Stimulated activated CD4-positive, alpha-beta T cell treated with anti-CD3 and anti-CD28 coated beads, Interleukin-1b, Interleukin-23, amount 100 ng/mL, for 48 hours (primary cell): ENCODE measurements at regions not wholly inside any gene's neighbourhood (a gene's known extent, or its start where the extent isn't known, plus 50 kb on each side); places are given as distances from the start of the nearest gene placed in this dataset.
A peak's percentile ranks its signal among the peaks of the same experiment; 100 is the strongest.

Experiments used
- DNase-seq: peaks from one replicate; pipeline ENCODE4 v3.0.0-alpha.2; 2020

GRCh38 chr1:10914056-10914455 lies 98.4 kb upstream of the TARDBP start:
- DNase-seq, result no peak

DNA sequence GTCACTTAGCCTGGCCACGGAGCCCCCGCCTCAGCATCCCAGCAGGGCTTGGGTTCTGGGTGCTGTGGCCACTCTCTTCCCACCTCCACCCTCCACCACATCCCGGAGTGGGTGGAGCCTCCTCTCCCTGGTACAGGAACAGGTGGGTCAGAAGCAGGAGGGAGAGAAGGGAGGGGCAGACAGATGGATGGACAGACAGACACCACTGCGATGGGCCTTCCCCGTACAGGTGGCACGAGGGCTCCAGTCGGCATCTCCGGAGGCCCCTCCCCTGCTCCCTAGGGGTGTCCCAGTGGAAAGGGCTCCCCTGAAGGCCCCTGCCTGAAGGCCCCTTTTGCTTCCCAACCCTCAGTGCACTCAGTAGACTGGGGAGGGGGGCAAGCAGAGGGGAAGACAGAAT lies 96.9 kb upstream of the TARDBP start:
- no peak for DNase-seq

DNA sequence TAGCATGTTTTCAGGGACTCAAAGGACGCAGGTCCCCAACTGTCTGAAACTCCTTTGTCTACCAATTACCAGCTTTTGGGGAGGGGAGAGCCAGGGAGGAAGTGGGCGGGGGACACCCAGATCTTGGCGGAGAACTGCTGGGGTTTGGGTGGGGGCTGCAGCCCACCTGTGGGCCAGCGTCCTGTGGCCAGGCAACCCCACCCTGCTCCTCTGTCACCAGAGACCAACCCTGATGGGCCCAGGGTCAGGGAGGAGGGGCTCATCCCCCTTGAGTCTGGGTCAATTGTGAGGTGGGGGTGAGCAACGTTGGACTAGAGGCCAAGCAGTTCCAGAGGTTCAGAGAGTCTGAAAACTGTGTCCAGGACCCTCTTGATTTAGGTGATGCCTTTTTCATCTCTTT lies 96.1 kb upstream of the TARDBP start:
- no peak for DNase-seq

GRCh38 chr1:10916991-10917390 lies 95.5 kb upstream of the TARDBP start:
- no peak for DNase-seq

DNA sequence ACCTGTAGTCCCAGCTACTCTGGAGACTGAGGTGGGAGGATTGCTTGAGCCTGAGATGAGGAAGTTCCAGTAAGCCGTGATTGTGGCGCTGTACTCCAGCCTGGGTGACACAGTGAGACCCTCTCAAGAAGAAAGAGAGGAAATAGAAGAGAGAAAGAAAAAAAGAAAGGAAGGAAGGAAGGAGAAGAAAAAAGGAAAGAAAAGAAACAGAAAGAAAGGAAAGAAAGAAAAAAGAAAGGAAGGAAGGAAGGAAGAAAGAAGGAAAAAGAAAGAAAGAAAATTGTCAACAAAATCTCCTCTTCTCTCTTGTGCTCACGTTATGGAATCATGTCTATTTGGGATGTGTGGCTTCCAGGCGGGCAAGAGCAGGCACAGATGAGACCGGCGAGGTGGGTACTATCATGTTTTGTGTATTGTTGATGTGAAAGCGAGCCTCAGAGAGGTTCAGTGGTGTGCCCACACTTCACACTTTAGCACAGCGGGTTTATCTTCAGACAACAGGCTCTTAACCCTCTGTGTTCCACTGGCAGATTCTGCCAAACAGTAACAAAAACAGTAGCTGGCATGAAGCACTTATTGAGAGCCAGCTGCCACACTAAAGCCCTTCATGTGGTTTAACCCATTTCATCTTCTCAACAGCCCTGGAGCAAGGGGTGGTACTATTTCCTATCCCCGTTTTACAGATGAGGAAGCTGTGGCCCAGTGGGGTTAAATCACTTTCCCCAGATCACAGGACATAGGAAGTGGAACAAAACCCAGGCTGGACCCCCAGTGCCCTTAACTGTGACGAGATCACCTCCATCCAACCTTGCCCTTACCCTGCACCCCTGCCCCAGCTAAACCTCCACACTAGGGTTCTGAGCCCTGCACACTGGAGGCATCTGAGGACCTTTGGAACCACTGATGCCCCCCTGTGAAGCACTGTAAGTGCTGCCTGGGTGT lies 94.7 kb upstream of the TARDBP start:
- no peak for DNase-seq

DNA sequence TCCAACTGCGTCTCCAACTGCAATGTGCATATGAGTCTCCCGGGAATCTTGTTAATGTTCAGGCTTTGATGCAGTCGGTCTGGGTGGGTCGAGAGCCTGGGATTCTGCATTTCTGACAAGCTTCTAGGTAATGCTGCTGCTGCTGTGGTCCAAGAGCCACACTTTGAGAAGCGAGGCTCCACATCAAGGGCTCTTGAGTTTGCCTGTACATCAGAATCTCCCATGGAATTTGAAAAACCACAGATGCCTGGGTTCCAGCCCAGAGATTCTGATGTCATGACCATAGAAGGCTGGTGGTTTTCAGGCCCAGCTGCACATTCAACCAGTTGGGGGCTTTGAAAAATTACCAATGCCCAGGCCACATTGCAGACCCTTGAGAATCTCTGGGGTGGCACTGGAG lies 93.9 kb upstream of the TARDBP start:
- no peak for DNase-seq

DNA sequence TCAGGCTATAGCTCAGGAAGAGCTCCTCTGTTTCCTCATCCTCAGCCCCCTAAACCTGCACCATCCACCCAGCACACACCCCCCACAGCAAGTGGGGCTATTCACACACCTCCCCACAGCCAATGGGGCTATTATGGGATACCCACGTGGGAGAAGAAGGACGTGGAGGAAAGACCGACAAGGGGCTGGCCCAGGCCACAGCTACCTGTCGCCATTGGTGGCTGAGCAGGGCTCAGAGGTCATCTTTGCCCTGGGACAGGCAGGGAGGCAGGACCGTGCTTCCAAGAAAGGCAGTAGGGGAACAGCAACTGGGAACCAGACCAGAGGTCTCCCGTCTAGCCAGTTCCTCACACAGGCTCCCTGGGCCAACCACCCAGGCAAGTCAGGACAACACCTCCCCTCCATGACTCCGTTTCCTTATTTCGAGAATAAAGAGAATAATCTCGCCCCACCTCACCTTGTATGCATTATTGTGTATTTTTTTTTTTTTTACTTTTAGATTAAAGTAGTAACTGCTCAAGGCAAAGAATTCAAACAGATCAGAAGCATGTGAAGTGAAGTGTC lies 92.3 kb upstream of the TARDBP start:
- no peak for DNase-seq

DNA sequence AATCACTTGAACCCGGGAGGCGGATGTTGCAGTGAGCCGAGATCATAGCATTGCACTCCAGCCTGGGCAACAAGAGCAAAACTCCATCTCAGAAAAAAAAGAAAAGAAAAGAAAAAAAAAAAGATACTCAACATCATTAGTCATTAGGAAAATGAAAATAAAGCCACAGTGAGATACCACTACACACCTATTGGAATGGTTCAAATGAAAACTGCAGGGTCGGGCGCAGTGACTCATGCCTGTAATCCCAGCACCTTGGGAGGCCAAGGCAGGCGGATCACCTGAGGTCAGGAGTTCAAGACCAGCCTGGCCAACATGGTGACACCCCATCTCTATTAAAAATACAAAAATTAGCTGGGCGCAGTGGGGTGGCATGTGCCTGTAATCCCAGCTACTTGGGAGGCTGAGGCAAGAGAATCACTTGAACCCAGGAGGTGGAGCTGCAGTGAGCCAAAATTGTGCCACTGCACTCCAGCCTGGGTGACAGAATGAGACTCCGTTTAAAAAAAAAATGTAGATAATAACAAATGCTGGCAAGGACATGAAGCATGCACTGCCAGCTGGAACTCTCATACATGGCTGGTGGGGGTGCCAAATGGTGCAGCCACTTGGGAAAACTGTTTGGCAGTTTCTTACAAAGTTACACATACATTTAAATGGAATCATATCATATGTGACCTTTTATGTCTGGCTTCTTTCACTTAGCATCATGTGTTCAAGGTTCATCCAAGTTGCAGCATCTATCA lies 90.0 kb upstream of the TARDBP start:
- peak; percentile 67 for DNase-seq

DNA sequence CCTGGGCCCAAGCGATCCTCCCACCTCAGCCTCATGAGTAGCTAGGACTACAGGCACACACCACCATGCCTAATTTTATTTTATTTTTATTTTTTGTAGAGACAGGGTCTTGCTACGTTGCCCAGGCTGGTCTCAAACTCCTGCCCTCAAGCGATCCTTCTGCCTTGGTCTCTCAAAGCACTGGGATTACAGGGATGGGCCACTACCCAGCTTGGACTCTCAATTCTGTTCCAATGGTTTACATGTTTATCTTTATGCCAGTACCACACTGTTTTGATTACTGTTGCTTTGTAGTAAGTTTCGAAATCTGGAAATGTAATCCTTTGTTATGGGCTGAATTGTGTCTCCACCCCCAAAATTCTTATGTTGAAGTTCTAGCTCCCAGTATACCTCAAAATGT lies 88.4 kb upstream of the TARDBP start:
- no peak for DNase-seq

DNA sequence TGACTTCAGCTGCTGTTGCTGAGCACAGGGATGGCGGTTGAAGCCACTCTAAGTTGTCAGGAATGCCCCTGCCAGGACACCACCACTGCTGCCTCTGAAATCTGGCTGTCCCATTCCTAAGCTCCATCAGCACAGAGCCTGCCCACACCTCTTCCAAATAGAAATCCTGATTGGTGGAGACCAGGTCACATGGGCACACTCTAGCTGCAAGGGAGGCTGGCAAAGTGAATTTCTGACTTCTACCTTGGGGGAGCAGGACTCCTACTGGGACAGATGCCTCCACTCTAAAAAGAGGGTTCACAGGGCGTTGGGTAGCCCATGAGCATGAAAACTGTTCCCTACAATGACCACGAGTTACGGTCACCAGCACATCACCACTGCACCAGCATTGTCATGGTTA lies 83.8 kb upstream of the TARDBP start:
- no peak for DNase-seq

DNA sequence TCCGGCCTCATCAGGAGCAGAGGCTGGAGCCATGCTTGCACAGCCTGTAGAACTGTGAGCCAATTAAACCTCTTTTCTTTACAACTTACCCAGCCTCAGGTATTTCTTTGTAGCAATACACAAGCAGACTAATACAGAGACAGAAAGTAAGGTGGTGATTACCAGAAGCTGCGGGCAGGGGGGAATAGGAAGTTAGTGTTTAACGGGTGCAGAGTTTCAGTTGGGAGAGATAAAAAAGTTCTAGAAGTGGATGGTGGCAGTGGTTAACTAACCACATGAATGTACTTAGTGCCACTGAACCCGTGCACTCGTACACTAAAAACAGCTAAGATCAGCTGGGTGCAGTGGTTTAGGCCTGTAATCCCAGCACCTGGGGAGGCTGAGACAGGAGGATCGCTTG lies 80.4 kb upstream of the TARDBP start:
- peak; percentile 56 for DNase-seq

DNA sequence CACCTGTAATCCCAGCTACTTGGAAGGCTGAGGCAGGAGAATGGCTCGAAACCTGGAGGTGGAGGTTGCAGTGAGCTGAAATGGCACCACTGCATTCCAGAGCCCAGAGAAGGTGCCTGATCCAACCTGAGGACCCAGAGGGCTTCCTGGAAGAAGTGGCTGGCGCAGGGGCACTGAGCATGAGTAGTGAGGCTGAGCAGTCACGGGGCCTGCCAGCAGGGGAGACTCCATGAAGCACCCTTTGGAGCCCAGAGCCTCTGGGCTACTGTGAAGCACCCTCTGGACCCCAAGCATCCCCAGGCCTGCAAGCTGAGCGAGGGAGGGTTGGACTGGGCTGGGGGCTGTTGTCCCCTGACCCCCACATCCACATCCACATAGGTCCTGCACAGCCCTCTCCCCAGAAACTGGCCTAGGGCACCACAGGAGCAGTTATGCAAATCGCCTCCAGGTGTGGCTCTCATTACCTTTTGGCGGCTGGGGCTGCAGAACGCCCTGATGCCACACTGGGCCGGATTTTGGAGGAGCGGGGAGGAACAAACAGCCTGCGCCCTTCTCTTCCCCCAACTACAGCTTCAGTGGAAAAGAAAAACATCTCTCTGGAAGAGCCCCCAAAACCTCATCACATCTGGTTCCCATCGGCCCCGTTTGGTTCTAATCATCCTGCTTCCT lies 78.2 kb upstream of the TARDBP start:
- no peak for DNase-seq

GRCh38 chr1:10935246-10935645 lies 77.2 kb upstream of the TARDBP start:
- DNase-seq, result no peak

GRCh38 chr1:10935724-10936123 lies 76.7 kb upstream of the TARDBP start:
- DNase-seq, result no peak

GRCh38 chr1:10936998-10937901 lies 75.2 kb upstream of the TARDBP start:
- DNase-seq, result no peak

DNA sequence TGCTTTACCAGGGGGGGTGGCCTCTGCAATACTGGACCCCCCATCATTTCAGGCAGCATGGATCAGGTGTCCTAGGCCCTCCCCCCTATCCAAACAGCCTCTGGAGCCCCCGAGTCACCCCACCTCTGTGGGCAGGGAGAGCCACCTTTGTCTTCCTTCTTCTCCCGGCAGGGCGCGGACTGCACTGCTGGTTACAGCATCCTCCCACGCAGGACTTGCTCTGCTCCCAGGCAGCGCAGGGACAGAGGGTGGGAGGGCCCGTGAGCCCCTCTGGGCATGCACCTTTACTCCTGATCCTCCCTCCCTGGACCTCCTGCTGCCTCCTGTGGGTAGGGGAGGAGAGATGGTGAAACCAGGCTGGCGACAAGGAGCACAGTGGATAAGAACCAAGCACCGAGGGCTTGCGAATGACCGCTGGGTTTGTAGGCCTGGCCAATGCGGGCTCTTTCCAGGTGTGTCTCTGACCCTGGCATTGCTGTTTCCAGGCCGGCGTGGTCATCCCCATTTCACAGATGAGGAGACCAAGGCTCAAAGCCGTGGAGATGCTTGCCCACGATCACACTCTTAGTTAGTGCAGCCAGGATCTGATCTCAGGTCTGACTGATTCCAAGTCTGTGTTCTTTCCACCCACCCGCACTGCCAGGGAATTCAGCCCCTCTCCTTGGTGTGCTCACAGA lies 73.6 kb upstream of the TARDBP start:
- DNase-seq, result no peak

- peak; percentile 69 for DNase-seq
Measured at GRCh38 chr1:10939654-10940450, 72.6 kb upstream of the TARDBP start.

DNA sequence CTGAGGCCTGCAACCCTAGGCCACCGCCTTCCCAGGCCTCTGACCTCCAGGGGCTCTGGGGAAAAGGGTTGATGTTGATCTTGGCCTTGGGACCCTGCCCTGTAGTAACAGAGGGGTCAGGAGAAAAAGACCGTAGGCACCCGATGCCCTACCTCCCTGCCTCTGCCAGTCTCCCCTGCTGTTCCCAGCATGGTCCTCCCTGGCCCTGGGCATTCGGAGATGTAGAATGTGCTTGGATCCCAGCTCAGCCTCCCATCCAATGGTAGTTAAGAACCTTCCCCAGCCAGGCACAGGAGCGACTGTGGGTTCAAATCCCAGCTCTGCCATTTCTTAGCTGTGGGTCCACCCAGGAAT lies 72.0 kb upstream of the TARDBP start:
- no peak for DNase-seq

GRCh38 chr1:10940838-10941237 lies 71.6 kb upstream of the TARDBP start:
- no peak for DNase-seq

- peak; percentile 49 for DNase-seq
Measured at GRCh38 chr1:10941891-10942541, 70.4 kb upstream of the TARDBP start.
